Fibroblast of skin of right quadriceps (primary cell): ENCODE measurements at regions not wholly inside any gene's neighbourhood (a gene's known extent, or its start where the extent isn't known, plus 50 kb on each side); places are given as distances from the start of the nearest gene placed in this dataset.
"Not testable (repeated sequence)": the region's sequence is repeated elsewhere in the genome, so short reads cannot be mapped to it uniquely, and the experiment has no call there.

Experiments
- DNase-seq: peaks from one replicate; pipeline ENCODE4 v3.0.0-alpha.2; 2013

DNA sequence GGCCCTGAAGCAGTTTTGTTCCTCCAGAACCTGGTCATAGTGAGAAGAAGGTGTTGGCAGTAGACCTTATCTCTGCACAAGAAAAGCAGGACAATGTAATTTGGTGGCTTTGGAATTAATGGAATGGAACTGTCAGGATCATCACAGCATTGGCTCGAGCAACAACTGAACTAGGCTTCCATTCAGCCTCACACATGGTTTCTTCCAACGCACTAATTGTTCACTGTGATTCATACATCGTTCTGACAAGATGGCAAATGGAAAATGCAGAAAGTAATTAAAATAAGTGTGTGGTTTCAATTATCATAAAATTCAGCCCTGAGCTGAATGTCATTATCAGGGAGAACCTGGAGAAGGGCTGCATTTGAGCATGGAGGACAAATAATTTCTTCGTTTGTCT, 80.6 kb downstream of the MFSD1 start:
- DNase-seq, result peak; percentile 1

DNA sequence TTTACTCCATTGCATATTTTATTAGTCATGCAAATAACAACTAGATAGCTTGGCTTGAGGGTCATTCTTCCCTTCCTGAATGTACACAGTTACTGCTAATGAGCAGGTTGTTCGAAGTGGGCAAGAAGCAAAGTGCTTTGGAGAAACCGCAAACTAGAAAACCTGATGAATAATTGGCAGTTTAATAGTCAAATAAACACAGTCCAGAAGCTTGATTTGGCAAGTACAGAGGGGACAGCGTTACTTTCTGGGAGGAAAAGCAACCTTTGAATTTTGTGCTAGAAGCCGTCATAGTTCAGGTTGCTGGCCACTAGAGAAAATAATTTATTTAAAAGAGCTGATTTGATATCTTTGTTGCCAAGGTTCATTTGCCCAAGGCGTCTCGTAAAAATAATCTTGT, 94.9 kb downstream of the MFSD1 start:
- DNase-seq, result no peak

DNA sequence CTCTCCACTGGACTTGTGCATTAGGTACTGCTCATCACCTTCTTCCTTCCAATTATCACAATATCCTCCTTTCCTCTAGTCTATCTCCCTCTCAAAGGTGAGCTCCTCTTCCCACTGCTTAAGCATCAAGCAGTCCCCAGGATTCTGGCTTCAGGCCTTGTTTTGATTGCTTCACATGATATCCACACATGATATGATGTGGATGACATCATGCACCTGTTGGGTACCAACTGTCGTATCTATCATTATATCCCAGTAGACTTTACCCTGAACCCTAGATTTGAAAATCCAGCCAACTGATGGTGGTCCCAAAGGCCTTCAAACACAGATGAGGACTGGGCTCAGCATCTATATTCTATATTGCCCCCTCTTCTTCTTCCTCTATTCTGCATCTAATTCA, 104.9 kb downstream of the MFSD1 start:
- no peak for DNase-seq

DNA sequence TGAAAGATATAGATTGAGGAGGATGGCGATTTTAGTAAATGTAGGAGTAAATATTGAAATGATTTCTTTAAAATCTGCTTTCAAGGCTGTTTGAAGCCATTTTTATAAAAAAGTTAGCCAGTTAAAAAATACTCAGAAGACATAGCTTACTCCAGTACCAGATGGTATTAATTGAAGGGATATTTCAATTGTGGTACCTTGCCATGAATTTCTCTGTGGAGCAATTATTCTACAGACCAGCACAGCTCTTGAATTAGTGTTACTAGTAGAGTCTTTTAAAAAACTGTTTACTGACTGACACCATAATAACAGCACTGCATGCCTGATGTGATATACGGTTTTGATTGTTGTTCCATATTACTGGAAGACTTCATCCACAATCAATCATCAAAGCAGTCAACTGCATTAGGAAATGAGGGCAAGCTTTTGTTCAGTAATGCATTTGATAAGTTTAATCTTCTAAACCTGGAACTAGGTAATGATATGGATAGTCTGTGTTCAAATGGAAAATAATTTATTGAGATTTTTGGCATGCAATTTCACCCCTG, 106.4 kb downstream of the MFSD1 start:
- DNase-seq, result peak; percentile 8

- DNase-seq, result peak; percentile 68
These were observed 108.0 kb downstream of the MFSD1 start for GRCh38 chr3:158909870-158910269.

- no peak for DNase-seq
These were observed 109.7 kb downstream of the MFSD1 start for GRCh38 chr3:158911586-158911985.

DNA sequence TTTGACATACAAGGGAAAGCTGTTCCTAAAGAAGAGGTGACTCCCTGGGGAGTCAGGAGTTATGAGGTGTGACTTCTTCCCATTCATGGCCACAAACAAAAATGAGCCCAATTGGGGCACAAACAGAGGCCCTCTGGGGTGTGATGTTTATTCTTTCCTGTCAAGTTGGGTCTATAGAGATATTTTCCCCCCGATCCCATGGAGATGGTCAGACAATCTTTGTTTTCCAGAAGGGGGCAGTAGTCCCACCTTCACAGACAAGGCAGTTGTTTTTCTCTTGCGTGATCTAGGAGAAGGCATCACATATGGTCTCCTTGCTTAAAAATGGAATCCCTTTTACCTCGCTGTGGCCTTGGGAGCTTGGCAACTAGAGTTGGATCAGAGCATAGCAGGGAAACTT, 110.3 kb downstream of the MFSD1 start:
- no peak for DNase-seq

- peak; percentile 27 for DNase-seq
These were observed 110.8 kb downstream of the MFSD1 start for GRCh38 chr3:158912621-158913020.

DNA sequence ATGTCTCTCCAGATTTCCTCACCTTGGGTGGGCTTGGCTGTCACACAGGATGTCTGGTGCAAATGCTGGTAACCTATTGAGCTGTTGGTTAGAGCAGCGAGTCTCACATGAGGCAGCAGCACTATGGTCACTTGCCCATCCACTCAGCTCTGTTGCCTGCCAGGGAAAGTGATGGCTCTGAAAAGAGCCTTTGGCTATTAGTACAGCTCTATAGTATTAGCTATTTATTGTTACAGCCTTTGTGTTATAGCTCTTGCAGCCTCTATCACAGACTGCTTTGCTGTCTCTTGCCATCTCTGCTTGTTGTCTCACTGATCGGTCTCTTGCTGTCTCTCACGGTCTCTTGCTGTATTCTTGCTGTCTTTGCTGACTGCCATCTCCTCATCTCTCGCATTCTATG, 114.3 kb downstream of the MFSD1 start:
- DNase-seq, result no peak

- peak; percentile 91 for DNase-seq
These were observed 116.2 kb downstream of the MFSD1 start for GRCh38 chr3:158918008-158918407.

DNA sequence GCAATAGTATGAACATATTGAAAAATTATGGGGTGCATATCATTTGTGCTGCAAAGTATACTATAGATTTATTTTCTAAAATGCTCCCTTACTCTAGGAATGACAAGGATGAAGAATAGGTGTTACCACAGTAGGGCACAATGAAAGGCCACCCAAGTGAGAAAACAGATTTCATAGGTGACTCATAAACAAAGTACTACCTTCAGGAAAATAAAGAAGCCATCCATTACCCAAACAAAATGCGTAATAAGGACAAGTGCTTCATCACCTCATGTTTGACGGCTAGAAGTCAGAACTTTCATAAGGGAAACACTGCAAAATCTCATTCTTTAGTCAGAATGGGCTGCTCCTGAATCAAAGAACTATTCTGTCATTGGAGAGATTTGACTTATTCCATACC, 116.6 kb downstream of the MFSD1 start:
- DNase-seq, result no peak

DNA sequence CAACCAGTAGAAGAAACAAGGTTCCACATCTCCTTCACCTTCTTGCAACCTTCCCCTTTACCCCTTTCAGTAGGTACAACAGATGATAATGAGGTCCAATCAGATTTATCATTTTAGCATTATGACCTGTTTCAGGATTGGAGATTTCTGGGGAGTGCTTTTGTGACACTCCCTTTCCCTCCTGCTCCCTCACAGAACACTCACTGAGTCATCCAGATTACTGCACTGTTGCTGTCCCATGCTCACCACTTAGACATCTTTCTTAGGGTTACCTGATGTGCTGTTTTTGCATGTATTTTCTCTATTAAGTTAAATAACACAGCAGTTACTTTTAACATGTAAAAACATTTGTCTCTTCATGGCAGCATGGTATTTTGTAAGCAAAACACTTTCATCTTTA, 118.5 kb downstream of the MFSD1 start:
- DNase-seq, result peak; percentile 25

DNA sequence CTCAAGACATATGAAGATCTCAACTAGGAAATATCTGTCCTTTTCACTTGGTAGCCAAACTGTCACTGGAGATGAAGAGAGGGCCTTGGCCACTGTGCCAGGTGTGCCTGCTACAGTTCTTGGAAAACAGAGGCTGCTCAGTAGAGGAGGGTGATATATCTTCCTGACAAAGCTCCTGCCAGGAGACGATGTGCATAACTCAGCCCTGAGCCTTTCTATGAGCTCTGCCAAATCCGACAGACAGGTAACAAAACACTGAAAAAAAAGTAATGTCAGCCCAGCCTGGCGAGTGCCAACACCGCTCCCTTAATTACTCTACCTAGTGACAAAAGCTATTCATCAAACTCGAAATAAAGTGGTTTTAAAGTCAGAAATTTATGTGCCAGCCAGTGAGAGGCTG, 123.2 kb downstream of the MFSD1 start:
- DNase-seq, result no peak

DNA sequence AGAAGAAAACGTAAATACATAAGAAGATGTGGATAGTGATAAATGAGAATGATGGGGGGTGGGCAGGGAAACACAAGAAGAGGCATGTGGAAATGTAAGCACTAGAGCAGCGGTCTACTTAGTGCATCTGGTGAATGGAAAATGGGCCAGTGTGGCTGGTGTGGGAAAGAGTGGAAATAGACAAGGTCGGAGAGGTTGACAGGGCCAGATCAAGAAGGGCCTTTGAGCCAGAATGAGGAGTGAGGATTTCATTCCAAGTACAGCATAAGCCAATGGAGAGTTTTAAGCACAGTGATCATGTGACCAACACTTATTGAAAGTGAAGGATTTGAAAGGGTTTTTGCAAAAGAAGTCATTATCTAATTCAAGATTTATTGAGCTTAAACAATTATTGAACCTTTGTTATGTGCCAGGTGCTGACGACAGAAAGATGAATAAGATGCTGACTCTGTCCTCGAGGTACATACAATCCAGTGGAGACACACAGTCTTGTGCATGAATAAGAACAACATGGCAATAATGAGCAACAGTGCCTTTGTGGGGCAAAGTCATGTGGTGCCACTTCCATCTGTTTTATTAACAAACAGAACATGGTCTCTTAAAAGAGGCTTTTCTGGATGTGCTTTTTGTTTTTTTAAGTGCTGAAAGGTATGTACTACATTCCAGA, 124.1 kb downstream of the MFSD1 start:
- no peak for DNase-seq

DNA sequence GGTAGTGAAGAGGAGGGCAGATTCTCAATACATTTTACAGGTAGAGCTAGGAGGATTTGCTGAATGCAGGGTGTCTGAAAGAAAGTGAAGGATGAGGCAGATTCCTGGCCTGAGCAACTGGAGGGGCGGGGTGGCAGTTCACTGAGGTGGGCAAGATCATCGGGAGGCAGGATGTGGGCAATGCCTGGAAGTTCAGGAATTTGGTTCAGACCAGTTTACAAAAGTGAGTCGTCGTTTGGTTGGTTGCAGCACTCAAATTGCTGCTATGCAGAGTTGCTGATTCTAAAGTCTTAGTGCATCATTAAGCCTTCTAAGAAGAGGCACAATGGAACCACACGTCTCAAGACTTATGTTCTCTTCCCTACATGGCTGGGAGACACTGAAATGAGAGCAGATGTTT, 134.0 kb downstream of the MFSD1 start:
- peak; percentile 53 for DNase-seq

DNA sequence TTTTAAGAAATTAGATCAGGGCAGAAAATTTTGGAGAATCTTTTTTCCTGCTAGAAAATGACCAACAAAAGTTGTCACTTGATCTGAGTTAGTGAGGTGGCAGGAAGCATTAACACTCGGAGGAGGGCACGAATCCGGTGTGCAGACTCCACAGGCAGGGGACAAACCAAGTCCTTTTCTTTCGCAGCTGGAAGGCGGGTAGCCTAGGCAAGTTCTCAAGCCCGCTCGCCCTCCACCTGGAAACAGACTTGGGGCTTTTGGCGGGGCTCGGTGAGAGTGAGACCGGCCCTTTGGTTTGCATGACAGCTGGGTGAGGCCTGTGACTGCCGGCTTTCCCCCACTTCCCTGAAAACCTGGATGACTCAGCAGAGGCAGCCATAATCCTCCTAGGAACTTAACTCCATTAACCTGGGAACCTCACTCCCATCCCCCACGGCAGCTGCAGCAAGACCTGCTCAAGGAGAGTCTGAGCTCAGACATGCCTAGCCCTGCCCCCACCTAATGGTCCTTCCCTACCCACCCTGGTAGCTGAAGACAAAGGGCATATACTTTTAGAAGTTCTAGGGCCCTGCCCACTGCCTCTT, 134.8 kb downstream of the MFSD1 start:
- DNase-seq, result no peak

- DNase-seq, result no peak
These were observed 148.5 kb downstream of the MFSD1 start for GRCh38 chr3:158950178-158950901.

DNA sequence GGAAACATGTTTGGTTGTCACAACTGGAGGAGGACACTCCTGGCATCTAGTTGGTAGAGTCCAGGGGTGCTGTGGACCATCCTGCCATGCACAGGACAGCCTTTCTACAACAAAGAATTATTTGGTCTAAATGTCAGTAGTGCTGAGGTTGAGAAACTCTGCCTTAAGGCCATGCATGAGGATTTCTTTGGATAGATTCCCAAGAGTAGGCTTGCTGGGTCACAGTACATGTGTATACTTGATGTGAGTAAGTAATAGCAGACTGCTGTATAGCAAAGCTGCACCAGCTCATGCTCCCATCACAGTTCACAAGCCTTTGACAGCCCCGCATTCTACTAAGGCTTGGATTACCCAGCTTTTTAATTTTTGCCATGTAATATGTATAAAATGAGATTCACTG, 151.3 kb downstream of the MFSD1 start:
- no peak for DNase-seq

DNA sequence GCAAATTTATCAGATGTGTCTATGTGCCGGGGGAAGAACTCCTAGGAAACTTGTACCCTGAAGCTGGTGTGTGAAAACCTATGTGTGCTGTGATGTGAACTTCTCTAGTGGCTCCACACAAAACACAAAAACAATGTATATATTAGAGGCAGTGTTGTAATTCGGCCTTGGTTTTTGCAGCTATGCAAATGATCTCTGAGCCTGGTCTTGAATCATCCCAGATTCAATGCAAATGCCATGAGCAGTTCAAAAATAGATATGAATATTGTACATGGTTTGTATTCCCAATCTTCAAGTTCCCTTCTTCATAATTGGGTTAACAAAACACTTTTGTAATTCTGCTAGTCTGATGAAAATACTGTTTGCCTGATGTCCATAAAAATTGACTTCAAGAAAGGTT, 152.6 kb downstream of the MFSD1 start:
- DNase-seq, result no peak

DNA sequence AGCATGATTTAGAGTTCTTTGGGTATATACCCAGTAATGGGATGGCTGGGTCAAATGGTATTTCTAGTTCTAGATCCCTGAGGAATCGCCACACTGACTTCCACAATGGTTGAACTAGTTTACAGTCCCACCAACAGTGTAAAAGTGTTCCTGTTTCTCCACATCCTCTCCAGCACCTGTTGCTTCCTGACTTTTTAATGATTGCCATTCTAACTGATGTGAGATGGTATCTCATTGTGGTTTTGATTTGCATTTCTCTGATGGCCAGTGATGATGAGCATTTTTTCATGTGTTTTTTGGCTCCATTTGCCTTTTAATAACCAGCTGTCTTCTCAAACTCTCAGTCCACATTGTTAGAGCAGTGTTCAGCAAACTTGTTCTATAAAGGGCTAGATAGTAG, 155.9 kb downstream of the MFSD1 start:
- DNase-seq, result not testable (repeated sequence)

DNA sequence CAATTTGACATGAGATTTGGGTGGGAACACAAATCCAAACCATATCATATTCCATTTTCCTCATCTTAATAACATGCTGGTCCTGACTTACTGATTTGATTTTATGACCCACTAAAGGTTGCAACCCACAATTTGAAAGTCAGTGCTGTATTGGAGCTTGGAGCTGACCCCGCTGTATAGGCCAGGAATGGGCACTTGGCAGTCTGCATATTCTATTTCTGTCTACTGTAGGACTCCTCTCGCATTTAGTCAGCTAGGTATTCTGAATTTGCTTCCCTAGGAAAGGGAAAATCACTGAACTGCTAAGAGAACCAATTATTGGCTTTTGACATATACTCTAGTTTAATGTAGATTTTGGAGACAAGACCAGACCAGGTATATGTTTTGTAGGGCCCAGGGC, 157.0 kb downstream of the MFSD1 start:
- DNase-seq, result no peak

- no peak for DNase-seq
These were observed 159.6 kb downstream of the MFSD1 start for GRCh38 chr3:158961471-158961870.

DNA sequence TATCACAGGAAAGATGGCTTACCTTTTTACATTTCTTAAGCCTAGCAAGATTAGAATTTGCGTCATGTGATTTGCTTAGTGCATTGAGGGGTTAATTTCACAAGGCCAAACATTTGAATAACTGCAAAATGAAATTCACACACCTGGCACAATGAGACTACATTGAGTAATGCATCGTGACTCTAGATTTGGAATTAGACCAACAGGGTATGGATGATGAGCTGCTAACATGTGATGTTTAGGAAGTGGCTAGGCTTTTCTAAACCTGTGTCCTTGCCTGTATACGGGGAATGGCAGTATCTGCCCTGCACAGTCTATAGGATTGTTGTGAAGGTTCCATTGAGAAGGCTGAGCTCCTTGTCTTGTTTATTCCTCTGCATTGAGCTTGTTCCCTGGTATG, 160.1 kb downstream of the MFSD1 start:
- DNase-seq, result no peak

- no peak for DNase-seq
These were observed 168.2 kb downstream of the MFSD1 start for GRCh38 chr3:158970006-158970405.
